ENCODE measurements at regions not wholly inside any gene's neighbourhood (a gene's known extent, or its start where the extent isn't known, plus 50 kb on each side); places are given as distances from the start of the nearest gene placed in this dataset.

DNA sequence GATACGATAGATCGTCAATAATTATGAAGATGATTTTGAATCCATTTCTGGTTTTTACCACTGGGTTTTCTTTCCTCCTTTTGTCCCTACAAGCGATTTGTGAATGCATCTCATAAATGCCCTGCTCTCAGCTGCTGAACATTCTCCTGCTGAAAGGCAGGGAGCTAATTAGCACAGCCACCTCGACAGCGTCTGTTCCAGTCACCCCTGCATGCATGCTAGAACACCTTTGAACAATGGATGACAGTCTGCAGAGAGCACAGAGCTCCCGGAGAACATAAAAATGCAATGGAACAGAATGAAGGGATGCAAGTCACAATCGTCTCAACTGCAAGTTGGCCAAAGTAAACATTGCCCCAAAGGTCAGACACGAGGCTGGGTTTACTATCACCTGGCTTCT, 105.8 kb downstream of the SLC35B3 start:
- no peaks in the 10 kb centered on the region for H3K27me3 ChIP-seq
- H3K36me3 ChIP-seq = no peaks in the 10 kb centered on the region
- no peak overlapping the region for H3K4me3 ChIP-seq (ENCODE audit: low read depth in 1 of 2, low read length in 1 of 2)
- TF ChIP-seq, protein P1, sequence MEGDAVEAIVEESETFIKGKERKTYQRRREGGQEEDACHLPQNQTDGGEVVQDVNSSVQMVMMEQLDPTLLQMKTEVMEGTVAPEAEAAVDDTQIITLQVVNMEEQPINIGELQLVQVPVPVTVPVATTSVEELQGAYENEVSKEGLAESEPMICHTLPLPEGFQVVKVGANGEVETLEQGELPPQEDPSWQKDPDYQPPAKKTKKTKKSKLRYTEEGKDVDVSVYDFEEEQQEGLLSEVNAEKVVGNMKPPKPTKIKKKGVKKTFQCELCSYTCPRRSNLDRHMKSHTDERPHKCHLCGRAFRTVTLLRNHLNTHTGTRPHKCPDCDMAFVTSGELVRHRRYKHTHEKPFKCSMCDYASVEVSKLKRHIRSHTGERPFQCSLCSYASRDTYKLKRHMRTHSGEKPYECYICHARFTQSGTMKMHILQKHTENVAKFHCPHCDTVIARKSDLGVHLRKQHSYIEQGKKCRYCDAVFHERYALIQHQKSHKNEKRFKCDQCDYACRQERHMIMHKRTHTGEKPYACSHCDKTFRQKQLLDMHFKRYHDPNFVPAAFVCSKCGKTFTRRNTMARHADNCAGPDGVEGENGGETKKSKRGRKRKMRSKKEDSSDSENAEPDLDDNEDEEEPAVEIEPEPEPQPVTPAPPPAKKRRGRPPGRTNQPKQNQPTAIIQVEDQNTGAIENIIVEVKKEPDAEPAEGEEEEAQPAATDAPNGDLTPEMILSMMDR (IDR thresholded peaks at IDR 0.05) = no peak
- no peaks in the 10 kb centered on the region for H3K4me1 ChIP-seq (ENCODE audit: control insufficient read depth in 1 of 2, insufficient read depth in 1 of 2, low read depth in 1 of 2, low read length in 1 of 2)
- H3K9me3 ChIP-seq = no peaks in the 10 kb centered on the region
- H3K27ac ChIP-seq = no peak overlapping the region

DNA sequence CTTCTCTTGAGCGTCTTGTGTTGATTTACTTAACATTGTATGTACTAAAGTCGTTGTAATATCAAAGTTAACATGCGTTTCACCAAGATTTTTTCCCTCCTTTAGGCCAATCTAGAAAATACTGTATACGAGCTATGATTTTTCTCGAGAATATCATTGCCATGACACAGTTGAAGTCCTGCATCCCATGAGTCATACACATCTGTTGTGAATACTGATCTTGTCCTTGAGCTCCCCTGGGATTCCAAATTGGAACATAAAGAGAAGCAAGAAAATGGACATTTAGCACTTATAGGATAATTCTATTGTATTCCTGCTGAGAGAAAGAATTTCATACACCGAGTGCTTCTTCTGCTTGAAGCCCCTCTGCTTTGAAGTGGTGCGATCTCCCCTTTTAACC, 109.6 kb downstream of the SLC35B3 start:
- TF ChIP-seq, protein P1 (IDR thresholded peaks at IDR 0.05) = no peak

DNA sequence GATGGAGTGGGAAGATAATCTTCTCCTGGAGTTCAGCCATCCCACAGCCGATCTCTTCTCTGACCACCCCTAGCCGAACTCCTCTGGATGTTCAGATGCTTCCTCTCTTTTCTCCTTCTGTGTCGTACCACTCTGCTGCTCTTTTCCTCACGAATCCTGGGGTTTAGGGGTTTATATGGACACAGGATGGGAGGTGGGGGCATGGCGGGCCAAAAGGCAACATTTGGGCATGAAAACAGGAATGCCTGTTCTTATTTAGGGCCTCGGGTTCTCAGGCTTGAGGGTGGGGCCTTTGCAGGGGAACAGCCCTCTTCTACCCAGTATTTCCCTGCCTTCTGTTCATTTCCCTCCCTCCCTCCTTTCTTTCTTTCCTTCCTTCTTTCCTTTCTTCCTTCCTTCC, 112.7 kb downstream of the SLC35B3 start:
- Histone ChIP-seq H3K27me3 (no peaks in the 10 kb centered on the region), H3K4me3 (ENCODE audit: low read depth in 1 of 2, low read length in 1 of 2) (no peak overlapping the region), H3K9me3 (no peaks in the 10 kb centered on the region)

More for the DNA sequence above, 109.6 kb downstream of the SLC35B3 start:
- H3K4me1 ChIP-seq (ENCODE audit: control insufficient read depth in 1 of 2, insufficient read depth in 1 of 2, low read depth in 1 of 2, low read length in 1 of 2) = no peaks in the 10 kb centered on the region
- H3K4me3 ChIP-seq (ENCODE audit: low read depth in 1 of 2, low read length in 1 of 2) = no peak overlapping the region
- no peaks in the 10 kb centered on the region for H3K36me3 ChIP-seq
- no peak overlapping the region for H3K27ac ChIP-seq
- H3K9me3 ChIP-seq = no peaks in the 10 kb centered on the region
- H3K27me3 ChIP-seq = no peaks in the 10 kb centered on the region

DNA sequence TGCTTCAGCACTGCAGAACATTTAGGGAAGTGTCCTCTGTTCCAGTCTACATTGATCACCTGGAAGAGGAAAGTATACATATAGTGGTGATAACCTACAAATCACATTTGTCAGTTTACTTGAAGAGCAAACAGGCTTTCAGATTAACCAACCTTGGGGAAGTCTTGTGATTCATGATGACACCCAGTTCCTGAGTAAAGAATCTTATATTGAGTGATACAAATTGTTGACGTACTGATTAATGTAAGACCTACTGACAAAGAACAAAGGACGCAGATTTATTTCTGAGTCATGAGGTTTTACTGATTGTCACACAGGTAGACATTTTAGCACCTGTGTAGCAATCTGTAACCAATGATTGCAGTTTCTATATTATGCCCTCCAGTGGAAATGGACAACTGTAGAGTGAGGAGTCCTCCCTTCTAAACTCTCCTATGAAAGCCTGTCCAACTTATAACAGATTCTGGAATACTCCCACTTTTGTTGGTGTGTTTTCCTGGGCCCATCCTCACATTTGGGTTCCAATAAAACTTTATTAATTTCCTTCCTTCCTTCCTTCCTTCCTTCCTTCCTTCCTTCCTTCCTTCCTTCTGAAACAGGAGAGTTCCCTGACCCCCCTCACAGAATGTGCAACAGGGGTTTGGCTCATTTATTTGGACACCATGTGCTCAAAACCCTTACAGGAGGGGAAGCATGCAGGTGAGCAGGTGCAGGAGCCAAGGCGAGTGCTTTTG, 113.5 kb downstream of the SLC35B3 start:
- no peaks in the 10 kb centered on the region for H3K27me3 ChIP-seq
- TF ChIP-seq, protein P1 (IDR thresholded peaks at IDR 0.05) = no peak
- H3K36me3 ChIP-seq = no peaks in the 10 kb centered on the region
- no peaks in the 10 kb centered on the region for H3K9me3 ChIP-seq
- H3K4me1 ChIP-seq (ENCODE audit: control insufficient read depth in 1 of 2, insufficient read depth in 1 of 2, low read depth in 1 of 2, low read length in 1 of 2) = no peaks in the 10 kb centered on the region
- no peak overlapping the region for H3K4me3 ChIP-seq (ENCODE audit: low read depth in 1 of 2, low read length in 1 of 2)
- no peak overlapping the region for H3K27ac ChIP-seq

More for the DNA sequence above, 112.7 kb downstream of the SLC35B3 start:
- TF ChIP-seq, protein P1 (IDR thresholded peaks at IDR 0.05) = no peak
- no peaks in the 10 kb centered on the region for H3K4me1 ChIP-seq (ENCODE audit: control insufficient read depth in 1 of 2, insufficient read depth in 1 of 2, low read depth in 1 of 2, low read length in 1 of 2)
- H3K27ac ChIP-seq = no peak overlapping the region
- H3K36me3 ChIP-seq = no peaks in the 10 kb centered on the region

DNA sequence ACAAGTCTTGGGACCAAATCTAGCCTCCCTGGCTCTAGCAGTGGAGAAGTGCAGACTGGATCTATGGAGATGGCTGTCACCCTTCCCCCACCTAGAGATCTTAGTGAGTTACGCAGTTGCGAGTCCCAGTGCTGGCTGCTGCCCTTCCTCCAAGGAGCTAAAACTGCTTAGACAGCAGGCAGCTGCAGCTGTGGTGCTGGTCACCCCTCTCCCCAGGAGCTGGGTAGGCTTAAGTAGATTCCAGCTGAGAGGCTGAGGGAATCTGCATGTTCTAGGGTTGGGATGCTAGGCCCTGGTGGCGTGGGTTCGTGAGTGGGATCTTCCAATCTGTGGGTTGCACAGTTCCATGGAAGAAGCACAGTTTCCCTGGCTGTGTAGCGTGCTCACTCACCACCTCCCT, 120.2 kb downstream of the SLC35B3 start:
- no peaks in the 10 kb centered on the region for H3K9me3 ChIP-seq
- H3K4me1 ChIP-seq (ENCODE audit: control insufficient read depth in 1 of 2, insufficient read depth in 1 of 2, low read depth in 1 of 2, low read length in 1 of 2) = no peaks in the 10 kb centered on the region
- H3K36me3 ChIP-seq = no peaks in the 10 kb centered on the region
- no peak overlapping the region for H3K4me3 ChIP-seq (ENCODE audit: low read depth in 1 of 2, low read length in 1 of 2)
- H3K27me3 ChIP-seq = no peaks in the 10 kb centered on the region
- TF ChIP-seq, protein P1 (IDR thresholded peaks at IDR 0.05) = no peak
- no peak overlapping the region for H3K27ac ChIP-seq

Measured in neutrophil (primary cell).